MM.1S (cell line): ENCODE measurements at regions not wholly inside any gene's neighbourhood (a gene's known extent, or its start where the extent isn't known, plus 50 kb on each side); places are given as distances from the start of the nearest gene placed in this dataset.

Experiments used
- EZH2 ChIP-seq: fragments of 300-600 bp; sonication (generic); optimal IDR thresholded peaks from 2 replicates; pipeline ENCODE3; 2017; ENCODE audit warnings: low read depth, mild to moderate bottlenecking, antibody characterized with exemption, low read length, mixed read lengths
- EZH2phosphoT487 ChIP-seq: fragments of 300-600 bp; sonication (generic); IDR thresholded peaks from 2 replicates; pipeline ENCODE4 v1.6.1; 2018; ENCODE audit warnings: antibody characterized with exemption, low read length
- TF ChIP-seq, protein P1 (sequence below): fragments of 300-600 bp; sonication (generic); IDR thresholded peaks from 2 replicates; pipeline ENCODE4 v1.5.1; 2016; ENCODE audit warnings: antibody characterized with exemption, low read length, mixed read lengths

DNA sequence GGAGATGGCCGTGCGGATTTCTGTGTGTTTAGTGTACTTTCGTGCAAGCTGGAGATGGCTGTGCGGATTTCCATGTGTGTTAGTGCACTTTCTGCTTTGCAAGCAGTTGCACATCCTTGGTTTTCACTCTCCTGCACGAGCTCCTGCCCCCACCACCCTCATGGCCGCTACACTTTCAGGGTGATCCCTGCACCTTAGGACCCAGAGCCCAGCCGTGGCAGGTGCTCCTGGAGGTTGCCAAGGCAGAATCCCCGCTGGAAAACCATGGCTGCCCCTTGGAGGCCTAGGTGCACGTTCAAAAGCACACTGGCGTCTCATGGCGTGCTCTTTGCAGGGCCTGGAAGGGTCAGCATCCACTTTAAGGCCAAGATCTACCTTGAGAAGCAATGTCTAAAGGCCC lies 311.0 kb upstream of the TNRC6C start:
- no peak for TF ChIP-seq EZH2
- TF ChIP-seq, protein P1, sequence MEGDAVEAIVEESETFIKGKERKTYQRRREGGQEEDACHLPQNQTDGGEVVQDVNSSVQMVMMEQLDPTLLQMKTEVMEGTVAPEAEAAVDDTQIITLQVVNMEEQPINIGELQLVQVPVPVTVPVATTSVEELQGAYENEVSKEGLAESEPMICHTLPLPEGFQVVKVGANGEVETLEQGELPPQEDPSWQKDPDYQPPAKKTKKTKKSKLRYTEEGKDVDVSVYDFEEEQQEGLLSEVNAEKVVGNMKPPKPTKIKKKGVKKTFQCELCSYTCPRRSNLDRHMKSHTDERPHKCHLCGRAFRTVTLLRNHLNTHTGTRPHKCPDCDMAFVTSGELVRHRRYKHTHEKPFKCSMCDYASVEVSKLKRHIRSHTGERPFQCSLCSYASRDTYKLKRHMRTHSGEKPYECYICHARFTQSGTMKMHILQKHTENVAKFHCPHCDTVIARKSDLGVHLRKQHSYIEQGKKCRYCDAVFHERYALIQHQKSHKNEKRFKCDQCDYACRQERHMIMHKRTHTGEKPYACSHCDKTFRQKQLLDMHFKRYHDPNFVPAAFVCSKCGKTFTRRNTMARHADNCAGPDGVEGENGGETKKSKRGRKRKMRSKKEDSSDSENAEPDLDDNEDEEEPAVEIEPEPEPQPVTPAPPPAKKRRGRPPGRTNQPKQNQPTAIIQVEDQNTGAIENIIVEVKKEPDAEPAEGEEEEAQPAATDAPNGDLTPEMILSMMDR = no peak
- TF ChIP-seq EZH2phosphoT487 = no peak
